RPMI7951 (cell line): ENCODE measurements at regions not wholly inside any gene's neighbourhood (a gene's known extent, or its start where the extent isn't known, plus 50 kb on each side); places are given as distances from the start of the nearest gene placed in this dataset.

ENCODE experiments used
- DNase-seq: peaks from one replicate; pipeline ENCODE4 v3.0.0-alpha.2; 2012; ENCODE audit warnings: low read depth

GRCh38 chr6:111957623-111958315 is 84.5 kb upstream of the FYN start:
- no peak for DNase-seq

GRCh38 chr6:111958534-111958933 is 85.3 kb upstream of the FYN start:
- DNase-seq, result no peak

- DNase-seq, result no peak
These were observed 86.5 kb upstream of the FYN start for GRCh38 chr6:111959766-111960165.

GRCh38 chr6:111967131-111967530 is 86.8 kb upstream of the CCN6 start:
- no peak for DNase-seq

GRCh38 chr6:111970426-111970825 is 83.5 kb upstream of the CCN6 start:
- DNase-seq, result no peak

GRCh38 chr6:111971181-111971841 is 82.6 kb upstream of the CCN6 start:
- no peak for DNase-seq

GRCh38 chr6:111971866-111972532 is 81.9 kb upstream of the CCN6 start:
- DNase-seq, result peak; percentile 60

- no peak for DNase-seq
These were observed 81.2 kb upstream of the CCN6 start for GRCh38 chr6:111972745-111973117.

- peak; percentile 88 for DNase-seq
These were observed 80.7 kb upstream of the CCN6 start for GRCh38 chr6:111973118-111973761.

- peak; percentile 37 for DNase-seq
These were observed 79.8 kb upstream of the CCN6 start for GRCh38 chr6:111973927-111974639.

GRCh38 chr6:111975466-111975865 is 78.4 kb upstream of the CCN6 start:
- no peak for DNase-seq

- no peak for DNase-seq
These were observed 77.8 kb upstream of the CCN6 start for GRCh38 chr6:111976139-111976538.

- DNase-seq, result peak; percentile 78
These were observed 75.3 kb upstream of the CCN6 start for GRCh38 chr6:111978532-111979149.

GRCh38 chr6:111979633-111980032 is 74.3 kb upstream of the CCN6 start:
- DNase-seq, result no peak

- peak; percentile 22 for DNase-seq
These were observed 73.8 kb upstream of the CCN6 start for GRCh38 chr6:111980143-111980542.

- no peak for DNase-seq
These were observed 72.7 kb upstream of the CCN6 start for GRCh38 chr6:111980971-111981840.

- DNase-seq, result no peak
These were observed 71.2 kb upstream of the CCN6 start for GRCh38 chr6:111982681-111983080.

GRCh38 chr6:111983193-111983592 is 70.7 kb upstream of the CCN6 start:
- DNase-seq, result no peak

- no peak for DNase-seq
These were observed 69.8 kb upstream of the CCN6 start for GRCh38 chr6:111984081-111984480.

GRCh38 chr6:111984516-111985201 is 69.2 kb upstream of the CCN6 start:
- no peak for DNase-seq
